ENCODE measurements at regions not wholly inside any gene's neighbourhood (a gene's known extent, or its start where the extent isn't known, plus 50 kb on each side); places are given as distances from the start of the nearest gene placed in this dataset.
"Not testable (repeated sequence)": the region's sequence is repeated elsewhere in the genome, so short reads cannot be mapped to it uniquely, and the experiment has no call there.

DNA sequence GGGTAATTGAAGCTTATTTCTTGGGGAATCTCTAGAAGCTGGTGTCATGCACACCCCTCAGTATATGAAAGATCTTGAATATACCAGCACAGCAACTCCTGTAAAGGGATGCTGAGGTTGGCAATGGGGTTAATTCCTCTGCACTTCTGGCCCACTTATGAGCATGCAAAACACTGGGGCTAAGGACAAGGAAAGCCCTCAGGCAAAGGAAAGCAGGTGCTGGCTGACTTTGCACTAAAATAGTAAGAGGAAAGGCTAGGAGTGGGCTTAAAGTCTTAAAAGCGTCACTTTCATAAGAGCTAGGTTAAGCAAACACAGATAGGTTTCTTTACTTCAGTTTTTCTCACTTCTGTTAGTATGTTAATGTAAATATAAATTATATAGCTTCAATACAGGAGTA is 572.6 kb upstream of the LUZP2 start:
- H3K9me3 ChIP-seq: no peaks in the 10 kb centered on the region
- no peak for DNase-seq
- TF ChIP-seq, protein P1, sequence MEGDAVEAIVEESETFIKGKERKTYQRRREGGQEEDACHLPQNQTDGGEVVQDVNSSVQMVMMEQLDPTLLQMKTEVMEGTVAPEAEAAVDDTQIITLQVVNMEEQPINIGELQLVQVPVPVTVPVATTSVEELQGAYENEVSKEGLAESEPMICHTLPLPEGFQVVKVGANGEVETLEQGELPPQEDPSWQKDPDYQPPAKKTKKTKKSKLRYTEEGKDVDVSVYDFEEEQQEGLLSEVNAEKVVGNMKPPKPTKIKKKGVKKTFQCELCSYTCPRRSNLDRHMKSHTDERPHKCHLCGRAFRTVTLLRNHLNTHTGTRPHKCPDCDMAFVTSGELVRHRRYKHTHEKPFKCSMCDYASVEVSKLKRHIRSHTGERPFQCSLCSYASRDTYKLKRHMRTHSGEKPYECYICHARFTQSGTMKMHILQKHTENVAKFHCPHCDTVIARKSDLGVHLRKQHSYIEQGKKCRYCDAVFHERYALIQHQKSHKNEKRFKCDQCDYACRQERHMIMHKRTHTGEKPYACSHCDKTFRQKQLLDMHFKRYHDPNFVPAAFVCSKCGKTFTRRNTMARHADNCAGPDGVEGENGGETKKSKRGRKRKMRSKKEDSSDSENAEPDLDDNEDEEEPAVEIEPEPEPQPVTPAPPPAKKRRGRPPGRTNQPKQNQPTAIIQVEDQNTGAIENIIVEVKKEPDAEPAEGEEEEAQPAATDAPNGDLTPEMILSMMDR (IDR thresholded peaks at IDR 0.05): no peak
- no peaks in the 10 kb centered on the region for H3K27me3 ChIP-seq
- H3K36me3 ChIP-seq: no peaks in the 10 kb centered on the region
- H3K27ac ChIP-seq: no peak overlapping the region
- H3K4me1 ChIP-seq: no peaks in the 10 kb centered on the region
- intact Hi-C loops (cut with DNase I; ENCODE audit: low total_unique reads): no loop called here
- no peak overlapping the region for H3K4me3 ChIP-seq

- Histone ChIP-seq H3K27me3 (no peaks in the 10 kb centered on the region), H3K36me3 (no peaks in the 10 kb centered on the region), H3K4me3 (no peak overlapping the region), H3K4me1 (no peaks in the 10 kb centered on the region), H3K9me3 (peaks cover 0 to 7% (median 0%) of the 10 kb centered on the region in 3 donors), H3K27ac (no peak overlapping the region)
- intact Hi-C loops (cut with DNase I; ENCODE audit: low total_unique reads): no loop called here
- TF ChIP-seq, protein P1 (IDR thresholded peaks at IDR 0.05): no peak
- DNase-seq: no peak
These were observed 565.4 kb upstream of the LUZP2 start for GRCh38 chr11:23931443-23931842.

- Histone ChIP-seq H3K9me3 (peaks cover 0 to 7% (median 0%) of the 10 kb centered on the region in 3 donors), H3K4me3 (no peak overlapping the region), H3K4me1 (no peaks in the 10 kb centered on the region), H3K27ac (no peak overlapping the region), H3K36me3 (no peaks in the 10 kb centered on the region), H3K27me3 (no peaks in the 10 kb centered on the region)
- intact Hi-C loops (cut with DNase I; ENCODE audit: low total_unique reads): no loop called here
- TF ChIP-seq, protein P1 (IDR thresholded peaks at IDR 0.05): no peak
- DNase-seq: no peak
These were observed 564.4 kb upstream of the LUZP2 start for GRCh38 chr11:23932485-23932898.

DNA sequence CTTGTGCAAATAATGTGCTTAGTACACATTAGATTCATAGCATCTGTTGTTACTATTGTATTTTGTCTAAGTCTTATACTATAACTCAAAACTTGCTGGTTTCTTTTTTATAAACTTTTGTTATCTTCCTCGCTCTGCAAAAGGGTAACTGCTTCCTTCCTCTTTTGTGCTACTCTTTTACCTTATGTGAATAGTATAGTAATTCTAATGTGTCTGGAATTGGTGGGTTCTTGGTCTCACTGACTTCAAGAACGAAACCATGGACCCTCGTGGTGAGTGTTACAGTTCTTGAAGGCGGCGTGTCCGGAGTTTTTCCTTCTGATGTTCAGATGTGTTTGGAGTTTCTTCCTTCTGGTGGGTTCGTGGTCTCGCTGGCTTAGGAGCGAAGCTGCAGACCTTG is 563.1 kb upstream of the LUZP2 start:
- no peak for DNase-seq
- Histone ChIP-seq H3K27me3 (no peaks in the 10 kb centered on the region), H3K9me3 (peaks cover 0 to 7% (median 0%) of the 10 kb centered on the region in 3 donors), H3K4me3 (no peak overlapping the region), H3K27ac (no peak overlapping the region), H3K4me1 (no peaks in the 10 kb centered on the region), H3K36me3 (no peaks in the 10 kb centered on the region)
- intact Hi-C loops (cut with DNase I; ENCODE audit: low total_unique reads): no loop called here
- TF ChIP-seq, protein P1 (IDR thresholded peaks at IDR 0.05): no peak

DNA sequence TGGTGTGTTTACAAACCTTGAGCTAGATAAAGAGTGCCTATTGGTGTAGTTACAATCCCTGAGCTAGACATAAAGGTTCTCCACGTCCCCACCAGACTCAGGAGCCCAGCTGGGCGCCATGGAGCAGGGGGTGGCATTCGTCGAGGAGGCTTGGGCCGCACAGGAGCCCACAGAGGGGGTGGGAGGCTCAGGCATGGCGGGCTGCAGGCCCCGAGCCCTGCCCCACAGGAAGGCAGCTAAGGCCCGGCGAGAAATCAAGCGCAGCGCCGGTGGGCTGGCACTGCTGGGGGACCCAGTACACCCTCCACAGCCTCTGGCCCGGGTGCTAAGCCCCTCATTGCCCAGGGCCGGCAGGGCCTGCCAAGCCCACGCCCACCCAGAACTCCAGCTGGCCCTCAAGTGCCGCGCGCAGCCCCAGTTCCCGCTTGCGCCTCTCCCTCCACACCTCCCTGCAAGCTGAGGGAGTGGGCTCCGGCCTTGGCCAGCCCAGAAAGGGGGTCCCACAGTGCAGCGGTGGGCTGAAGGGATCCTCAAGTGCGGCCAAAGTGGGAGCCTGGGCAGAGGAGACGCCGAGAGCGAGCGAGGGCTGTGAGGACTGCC is 562.1 kb upstream of the LUZP2 start:
- intact Hi-C loops (cut with DNase I; ENCODE audit: low total_unique reads); H3K4me1 ChIP-seq; H3K36me3 ChIP-seq; H3K4me3 ChIP-seq; H3K27me3 ChIP-seq; DNase-seq; H3K9me3 ChIP-seq; H3K27ac ChIP-seq: not testable (repeated sequence)

- H3K27me3 ChIP-seq; H3K36me3 ChIP-seq; DNase-seq; H3K9me3 ChIP-seq; H3K27ac ChIP-seq; H3K4me1 ChIP-seq; intact Hi-C loops (cut with DNase I; ENCODE audit: low total_unique reads); H3K4me3 ChIP-seq: not testable (repeated sequence)
These were observed 554.6 kb upstream of the LUZP2 start for GRCh38 chr11:23942117-23942815.

Measured in tibial artery (tissue), 4 donors.